HAP-1 (cell line): ENCODE measurements at regions not wholly inside any gene's neighbourhood (a gene's known extent, or its start where the extent isn't known, plus 50 kb on each side); places are given as distances from the start of the nearest gene placed in this dataset.

Experiments used
- DNase-seq, 2 experiments: peaks; one replicate each; pipeline ENCODE4 v3.0.0-alpha.2; 2016 to 2020; ENCODE audit warnings: low spot score in 2 of 2
- H3K27me3 ChIP-seq: fragments of 250-450 bp; sonication (Bioruptor Pico); 2 replicates; pipeline ENCODE4 v1.5.1; 2020; ENCODE audit warnings: low read depth, mild to moderate bottlenecking, moderate library complexity
- H3K36me3 ChIP-seq: fragments of 250-450 bp; sonication (Bioruptor Pico); replicated peaks from 2 replicates; pipeline ENCODE4 v1.5.1; 2020; ENCODE audit warnings: mild to moderate bottlenecking
- H3K4me1 ChIP-seq: fragments of 250-450 bp; sonication (Bioruptor Pico); 2 replicates; pipeline ENCODE4 v1.5.1; 2020; ENCODE audit warnings: mild to moderate bottlenecking
- H3K4me3 ChIP-seq: fragments of 250-450 bp; sonication (Bioruptor Pico); 2 replicates; pipeline ENCODE4 v1.5.1; 2020; ENCODE audit warnings: mild to moderate bottlenecking, moderate library complexity
- H3K9me3 ChIP-seq: fragments of 250-450 bp; sonication (Bioruptor Pico); 2 replicates; pipeline ENCODE4 v1.5.1; 2020; ENCODE audit warnings: mild to moderate bottlenecking, moderate library complexity
- in situ Hi-C: fragments of 300-500 bp; cut with MboI; formaldehyde crosslinking; loops from 3 replicates; pipeline ENCODE4 v1.14.3; 2020; ENCODE audit warnings: low sequenced_read_pairs, inconsistent platforms, mixed read lengths

DNA sequence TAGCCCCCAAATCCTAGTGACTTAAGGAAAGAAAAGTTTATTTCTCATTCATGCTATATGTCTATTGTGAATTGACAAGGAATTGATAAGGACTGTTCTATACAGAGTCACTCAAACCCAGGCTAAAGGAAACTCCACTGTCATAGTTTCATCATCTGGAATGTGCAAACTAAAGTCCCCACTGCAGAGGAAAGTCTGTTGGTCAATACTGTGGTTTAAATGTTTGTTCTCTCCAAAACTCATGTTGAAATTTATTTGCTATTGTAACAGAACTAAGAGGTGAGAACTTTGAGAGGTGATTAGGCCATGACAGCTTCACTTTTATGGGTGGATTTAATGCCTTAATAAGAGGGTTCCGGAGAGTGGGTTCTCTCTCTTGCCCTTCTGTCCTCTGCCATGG is 149.6 kb downstream of the COX18 start:
- no peaks in the 10 kb centered on the region for H3K36me3 ChIP-seq
- DNase-seq = no peak
- H3K27me3 ChIP-seq = no peaks in the 10 kb centered on the region
- H3K4me1 ChIP-seq = no peaks in the 10 kb centered on the region
- no peaks in the 10 kb centered on the region for H3K9me3 ChIP-seq
- in situ Hi-C loops = no loop called here
- no peak overlapping the region for H3K4me3 ChIP-seq

DNA sequence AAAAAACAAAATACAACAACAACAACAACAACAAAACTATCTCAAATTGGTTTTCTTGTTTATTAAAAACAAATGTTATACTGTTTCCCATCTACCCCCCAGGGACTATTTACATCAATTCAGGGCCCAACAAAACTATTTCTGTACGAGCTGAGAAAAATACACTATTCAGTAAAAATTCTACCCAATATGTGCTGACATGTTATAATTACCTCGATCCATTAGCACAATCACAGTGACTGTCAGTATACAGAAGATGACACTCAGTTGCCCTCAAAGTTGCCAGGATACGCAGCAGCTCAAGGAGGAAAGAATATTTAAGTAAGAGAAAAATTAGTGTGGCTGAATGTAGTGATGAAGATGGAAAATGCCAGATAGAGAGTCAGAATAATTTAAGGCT is 150.1 kb downstream of the COX18 start:
- Histone ChIP-seq H3K27me3 (no peaks in the 10 kb centered on the region), H3K9me3 (no peaks in the 10 kb centered on the region), H3K36me3 (no peaks in the 10 kb centered on the region), H3K4me1 (no peaks in the 10 kb centered on the region), H3K4me3 (no peak overlapping the region)
- in situ Hi-C loops = no loop called here
- DNase-seq = no peak

- DNase-seq = no peak
- no peaks in the 10 kb centered on the region for H3K9me3 ChIP-seq
Observed at GRCh38 chr4:72918362-72918761, 151.2 kb downstream of the COX18 start.

GRCh38 chr4:72911316-72911715 is 158.2 kb downstream of the COX18 start:
- H3K4me1 ChIP-seq = no peaks in the 10 kb centered on the region
- DNase-seq = no peak
- no peaks in the 10 kb centered on the region for H3K9me3 ChIP-seq
- H3K27me3 ChIP-seq = no peaks in the 10 kb centered on the region
- no peak overlapping the region for H3K4me3 ChIP-seq
- H3K36me3 ChIP-seq = no peaks in the 10 kb centered on the region
- in situ Hi-C loops = no loop called here

More at GRCh38 chr4:72918362-72918761, 151.2 kb downstream of the COX18 start:
- Histone ChIP-seq H3K36me3 (no peaks in the 10 kb centered on the region), H3K4me1 (no peaks in the 10 kb centered on the region), H3K4me3 (no peak overlapping the region), H3K27me3 (no peaks in the 10 kb centered on the region)
- in situ Hi-C loops = no loop called here

GRCh38 chr4:72909461-72909860 is 160.1 kb downstream of the COX18 start:
- no peak for DNase-seq
- in situ Hi-C loops = no loop called here
- Histone ChIP-seq H3K36me3 (no peaks in the 10 kb centered on the region), H3K4me1 (no peaks in the 10 kb centered on the region), H3K4me3 (no peak overlapping the region), H3K9me3 (no peaks in the 10 kb centered on the region), H3K27me3 (no peaks in the 10 kb centered on the region)

GRCh38 chr4:72902354-72902753 is 167.2 kb downstream of the COX18 start:
- Histone ChIP-seq H3K27me3 (no peaks in the 10 kb centered on the region), H3K9me3 (no peaks in the 10 kb centered on the region), H3K36me3 (no peaks in the 10 kb centered on the region), H3K4me3 (no peak overlapping the region), H3K4me1 (no peaks in the 10 kb centered on the region)
- in situ Hi-C loops = no loop called here
- DNase-seq = no peak

GRCh38 chr4:72901553-72901952 is 168.0 kb downstream of the COX18 start:
- Histone ChIP-seq H3K27me3 (no peaks in the 10 kb centered on the region), H3K9me3 (no peaks in the 10 kb centered on the region), H3K4me1 (no peaks in the 10 kb centered on the region), H3K36me3 (no peaks in the 10 kb centered on the region), H3K4me3 (no peak overlapping the region)
- in situ Hi-C loops = no loop called here
- no peak for DNase-seq

DNA sequence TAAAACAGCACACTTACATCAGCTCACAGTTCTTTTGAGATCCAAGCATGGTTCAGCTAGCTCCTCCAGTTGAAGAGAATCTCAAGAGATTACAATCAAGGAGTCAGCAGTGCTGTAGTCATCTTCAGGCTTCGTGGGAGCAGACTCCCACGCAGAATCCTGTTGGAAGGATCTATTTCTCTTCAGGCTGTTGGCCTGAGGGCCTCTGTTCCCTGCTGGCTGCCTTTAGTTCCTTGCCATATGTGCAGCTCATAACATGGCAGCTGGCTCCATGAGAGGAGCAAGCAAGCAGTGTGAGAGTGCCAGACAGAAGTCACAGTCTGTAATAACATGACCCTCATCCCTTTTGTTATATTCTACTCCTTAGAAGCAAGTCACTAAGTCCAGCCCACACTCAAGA is 168.6 kb downstream of the COX18 start:
- in situ Hi-C loops = no loop called here
- DNase-seq = no peak
- Histone ChIP-seq H3K36me3 (no peaks in the 10 kb centered on the region), H3K4me3 (no peak overlapping the region), H3K4me1 (no peaks in the 10 kb centered on the region), H3K27me3 (no peaks in the 10 kb centered on the region), H3K9me3 (no peaks in the 10 kb centered on the region)

GRCh38 chr4:72899621-72900020 is 169.9 kb downstream of the COX18 start:
- in situ Hi-C loops = no loop called here
- H3K4me1 ChIP-seq = no peaks in the 10 kb centered on the region
- no peaks in the 10 kb centered on the region for H3K27me3 ChIP-seq
- no peaks in the 10 kb centered on the region for H3K9me3 ChIP-seq
- H3K4me3 ChIP-seq = no peak overlapping the region
- no peak for DNase-seq
- H3K36me3 ChIP-seq = no peaks in the 10 kb centered on the region

DNA sequence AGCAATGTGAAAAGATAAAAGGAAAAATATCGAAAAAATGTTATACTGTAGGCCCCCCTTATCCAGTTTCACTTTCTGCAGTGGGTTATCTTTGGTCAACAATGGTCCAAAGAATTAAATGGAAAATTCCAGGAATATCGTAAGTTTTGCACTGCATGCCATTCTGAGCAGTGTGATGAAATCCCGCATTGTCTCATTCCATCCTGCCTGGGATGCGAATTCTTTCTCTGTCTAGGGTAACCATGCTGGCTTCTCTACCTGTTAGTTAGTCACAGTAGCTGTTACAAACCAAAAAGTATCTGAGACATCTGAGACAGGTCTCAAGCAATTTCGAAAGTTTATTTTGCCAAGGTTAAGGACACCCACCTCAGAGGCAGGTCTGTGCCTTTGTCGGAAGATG is 170.3 kb downstream of the COX18 start:
- no peak overlapping the region for H3K4me3 ChIP-seq
- H3K36me3 ChIP-seq = no peaks in the 10 kb centered on the region
- DNase-seq = no peak
- no peaks in the 10 kb centered on the region for H3K27me3 ChIP-seq
- in situ Hi-C loops = no loop called here
- no peaks in the 10 kb centered on the region for H3K9me3 ChIP-seq
- no peaks in the 10 kb centered on the region for H3K4me1 ChIP-seq

DNA sequence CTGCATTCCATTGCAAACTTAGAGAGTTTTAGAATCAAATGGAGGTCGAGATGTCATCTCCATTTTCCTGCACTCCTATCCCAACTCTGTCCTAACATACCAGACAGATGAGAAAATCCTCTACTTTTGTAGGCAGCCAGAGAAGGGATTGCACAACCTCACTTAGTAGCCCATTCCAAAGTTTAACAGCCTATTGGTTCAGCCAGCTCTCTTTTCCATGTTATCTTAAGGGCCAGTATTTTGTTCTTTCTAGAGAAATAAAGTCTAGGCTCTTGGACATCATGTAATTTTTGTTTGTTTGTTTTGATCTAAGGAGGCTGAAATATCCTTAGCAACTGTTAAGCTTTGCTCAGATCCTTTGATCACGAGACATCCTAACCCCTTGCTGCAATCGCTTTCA is 173.0 kb downstream of the COX18 start:
- in situ Hi-C loops = no loop called here
- Histone ChIP-seq H3K27me3 (no peaks in the 10 kb centered on the region), H3K36me3 (no peaks in the 10 kb centered on the region), H3K4me1 (no peaks in the 10 kb centered on the region), H3K9me3 (no peaks in the 10 kb centered on the region), H3K4me3 (no peak overlapping the region)
- no peak for DNase-seq

DNA sequence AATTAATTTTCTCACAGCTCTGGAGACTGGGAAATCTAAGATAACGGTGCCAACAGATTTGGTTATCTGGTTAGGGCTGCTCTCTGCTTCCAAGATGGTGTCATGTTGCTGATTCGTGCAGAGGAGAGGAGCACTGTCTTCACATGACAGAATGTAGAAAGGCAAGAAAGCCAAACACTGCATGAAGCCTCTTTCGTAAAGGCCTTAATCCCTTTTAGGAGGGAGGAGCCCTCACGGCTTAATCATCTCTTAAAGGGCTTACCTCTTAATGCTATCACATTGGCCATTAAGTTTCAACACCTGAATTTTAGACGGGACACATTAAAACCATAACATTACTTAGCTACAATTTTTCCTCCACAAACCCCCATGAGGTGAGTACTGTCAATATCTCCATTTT is 174.1 kb downstream of the COX18 start:
- Histone ChIP-seq H3K36me3 (no peaks in the 10 kb centered on the region), H3K4me1 (no peaks in the 10 kb centered on the region), H3K4me3 (no peak overlapping the region), H3K9me3 (no peaks in the 10 kb centered on the region), H3K27me3 (no peaks in the 10 kb centered on the region)
- DNase-seq = no peak
- in situ Hi-C loops = no loop called here

DNA sequence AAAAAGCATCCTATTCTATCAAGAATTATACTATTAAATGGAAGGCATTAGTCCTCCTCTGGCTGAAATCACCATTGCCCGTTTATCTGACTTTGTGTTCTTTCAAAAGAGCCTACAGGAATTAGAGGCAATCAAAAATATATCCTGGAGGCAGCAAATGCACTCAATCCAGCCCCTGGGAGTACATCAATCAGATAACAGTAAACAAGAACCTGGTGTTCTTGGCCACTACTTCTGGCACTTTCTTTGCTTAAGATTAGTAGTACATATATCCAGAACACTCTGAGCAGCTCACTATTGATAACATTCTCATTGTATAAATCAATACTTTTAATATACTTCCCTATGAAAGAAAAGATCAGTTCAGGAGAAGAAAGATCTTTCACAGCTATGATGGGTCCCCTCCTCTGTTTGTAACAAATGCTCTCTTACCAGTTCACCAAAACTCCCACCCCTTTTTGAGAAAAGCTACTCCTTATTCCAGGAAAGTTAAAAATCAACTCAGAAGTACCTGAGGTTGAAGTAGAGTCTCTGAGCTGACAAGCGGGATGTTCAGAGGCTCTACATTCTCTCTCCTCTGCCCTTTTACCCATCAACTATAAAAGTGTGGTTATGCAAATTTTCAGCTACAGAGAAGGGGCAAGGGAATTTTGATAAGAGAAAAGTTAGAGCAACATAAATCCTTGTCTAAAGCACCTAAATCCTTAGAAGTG is 176.0 kb downstream of the COX18 start:
- H3K9me3 ChIP-seq = no peaks in the 10 kb centered on the region
- in situ Hi-C loops = no loop called here
- H3K27me3 ChIP-seq = no peaks in the 10 kb centered on the region
- no peaks in the 10 kb centered on the region for H3K4me1 ChIP-seq
- no peak for DNase-seq
- no peak overlapping the region for H3K4me3 ChIP-seq
- H3K36me3 ChIP-seq = no peaks in the 10 kb centered on the region

GRCh38 chr4:72888331-72888730 is 181.2 kb downstream of the COX18 start:
- no peaks in the 10 kb centered on the region for H3K9me3 ChIP-seq
- no peak for DNase-seq
- in situ Hi-C loops = no loop called here
- no peaks in the 10 kb centered on the region; the same call in 1 of the 2 replicates for H3K27me3 ChIP-seq
- H3K4me1 ChIP-seq = no peaks in the 10 kb centered on the region
- H3K4me3 ChIP-seq = no peak overlapping the region
- no peaks in the 10 kb centered on the region for H3K36me3 ChIP-seq

DNA sequence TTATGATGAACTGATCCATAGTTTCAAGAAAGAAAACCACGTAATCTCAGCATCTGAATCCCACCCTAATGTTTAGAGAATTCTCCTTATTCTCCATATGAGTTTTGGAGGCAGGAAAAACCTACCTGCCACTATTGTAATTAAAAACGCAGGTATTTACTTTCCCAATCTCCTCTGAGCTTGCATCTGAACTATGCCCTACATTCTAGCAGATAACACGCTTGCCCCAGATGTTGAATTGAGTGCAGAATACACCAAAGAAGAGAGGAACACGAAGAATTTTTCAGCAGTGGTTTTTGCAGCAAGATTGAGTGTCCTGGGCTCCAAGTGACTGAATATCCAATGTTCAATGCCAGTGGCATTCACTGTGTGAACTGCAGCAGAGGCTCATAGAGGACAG is 182.4 kb downstream of the COX18 start:
- in situ Hi-C loops = no loop called here
- Histone ChIP-seq H3K36me3 (no peaks in the 10 kb centered on the region), H3K9me3 (no peaks in the 10 kb centered on the region), H3K4me3 (no peak overlapping the region), H3K27me3 (no peaks in the 10 kb centered on the region; the same call in 1 of the 2 replicates), H3K4me1 (no peaks in the 10 kb centered on the region)
- DNase-seq = no peak
